ENCODE measurements at regions not wholly inside any gene's neighbourhood (a gene's known extent, or its start where the extent isn't known, plus 50 kb on each side); places are given as distances from the start of the nearest gene placed in this dataset.

- no peak for TF ChIP-seq CTCF (IDR thresholded peaks at IDR 0.05)
- TF ChIP-seq POLR2A (IDR thresholded peaks at IDR 0.05): no peak
These were observed 451.8 kb upstream of the PCDH7 start for GRCh38 chr4:30268370-30268769.
